GM19025 (cell line): ENCODE measurements at regions not wholly inside any gene's neighbourhood (a gene's known extent, or its start where the extent isn't known, plus 50 kb on each side); places are given as distances from the start of the nearest gene placed in this dataset.
"Not testable (repeated sequence)": the region's sequence is repeated elsewhere in the genome, so short reads cannot be mapped to it uniquely, and the experiment has no call there.

Source experiments
- ATAC-seq: cut with Tn5 transposase; IDR thresholded peaks from one replicate; pipeline ENCODE4 v1.9.1; 2021; ENCODE audit warnings: mild to moderate bottlenecking, low read depth, moderate library complexity; ENCODE audit not compliant: unreplicated experiment

DNA sequence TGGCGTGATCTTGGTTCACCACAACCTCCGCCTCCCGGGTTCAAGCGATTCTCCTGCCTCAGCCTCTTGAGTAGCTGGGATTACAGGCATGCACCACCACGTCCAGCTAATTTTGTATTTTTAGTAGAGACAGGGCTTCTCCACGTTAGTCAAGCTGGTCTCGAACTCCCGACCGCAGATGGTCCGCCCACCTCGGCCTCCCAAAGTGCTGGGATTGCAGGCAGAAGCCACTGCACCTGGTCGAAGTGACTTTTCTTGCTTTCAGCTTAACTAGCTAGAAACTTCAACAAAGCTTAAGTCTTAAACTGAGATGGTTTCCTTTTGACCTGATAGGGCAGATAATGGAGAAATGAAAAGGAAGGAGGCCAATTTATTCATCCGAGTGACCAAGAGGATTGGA is 130.5 kb downstream of the FAM161A start:
- ATAC-seq, result not testable (repeated sequence)

GRCh38 chr2:61722800-61723199 is 131.1 kb downstream of the FAM161A start:
- ATAC-seq, result no peak

DNA sequence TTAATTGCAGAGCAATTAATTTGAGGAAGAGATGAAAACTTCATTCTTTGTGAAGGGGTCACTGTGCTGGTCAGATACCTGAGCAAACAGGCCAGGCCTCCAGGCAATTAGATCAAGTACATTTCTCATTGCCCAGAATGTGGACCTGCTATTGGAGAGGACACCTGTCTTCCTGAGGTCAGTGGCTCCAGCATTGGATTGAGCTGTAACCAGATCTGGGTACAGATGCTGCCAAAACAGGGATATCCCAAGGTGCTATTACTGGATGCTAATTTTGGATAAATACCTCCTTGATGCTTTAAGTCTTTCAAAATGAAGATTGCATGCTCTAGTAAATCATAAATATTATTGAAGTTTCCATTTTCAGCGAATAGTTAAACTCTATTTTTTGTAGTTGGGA is 131.5 kb downstream of the FAM161A start:
- ATAC-seq, result no peak

- ATAC-seq, result no peak
Observed at GRCh38 chr2:61721382-61721781, 132.5 kb downstream of the FAM161A start.

DNA sequence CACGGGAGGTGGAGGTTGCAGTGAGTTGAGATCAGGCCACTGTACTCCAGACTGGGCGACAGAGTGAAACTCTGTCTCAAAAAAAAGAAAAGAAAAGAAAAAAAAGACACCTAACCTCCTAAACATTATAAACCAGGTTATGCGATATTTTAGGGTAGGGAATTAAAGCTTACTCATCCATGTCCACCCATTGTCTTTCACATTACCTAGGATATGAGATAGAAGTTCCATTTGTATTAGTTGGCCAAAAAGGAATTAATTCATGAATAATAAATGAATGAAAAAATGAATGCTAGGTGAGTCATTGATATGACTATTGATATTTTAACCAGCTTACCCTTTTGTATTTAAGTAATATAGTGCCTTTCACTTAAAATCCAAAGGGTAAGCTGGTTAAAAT is 132.9 kb downstream of the FAM161A start:
- no peak for ATAC-seq

- no peak for ATAC-seq
Observed at GRCh38 chr2:61718965-61719364, 134.9 kb downstream of the FAM161A start.

DNA sequence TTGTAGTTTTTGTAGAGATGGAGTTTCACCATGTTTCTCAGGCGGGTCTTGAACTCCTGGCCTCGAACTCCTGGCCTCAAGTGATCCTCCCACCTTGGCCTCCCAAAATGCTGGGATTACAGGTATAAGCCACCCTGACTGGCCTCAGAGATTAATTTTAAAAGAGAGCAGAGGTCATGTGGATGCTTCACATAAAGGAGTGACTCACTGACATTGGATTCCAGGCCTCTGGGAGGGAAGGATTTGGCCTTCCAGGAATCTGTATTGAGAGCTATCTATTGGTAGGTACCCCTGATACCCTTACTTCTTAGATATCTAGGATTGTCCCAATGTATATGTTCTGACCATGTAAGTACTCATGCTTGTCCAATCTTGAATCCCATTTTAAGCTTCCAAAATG is 138.4 kb downstream of the FAM161A start:
- ATAC-seq, result no peak

DNA sequence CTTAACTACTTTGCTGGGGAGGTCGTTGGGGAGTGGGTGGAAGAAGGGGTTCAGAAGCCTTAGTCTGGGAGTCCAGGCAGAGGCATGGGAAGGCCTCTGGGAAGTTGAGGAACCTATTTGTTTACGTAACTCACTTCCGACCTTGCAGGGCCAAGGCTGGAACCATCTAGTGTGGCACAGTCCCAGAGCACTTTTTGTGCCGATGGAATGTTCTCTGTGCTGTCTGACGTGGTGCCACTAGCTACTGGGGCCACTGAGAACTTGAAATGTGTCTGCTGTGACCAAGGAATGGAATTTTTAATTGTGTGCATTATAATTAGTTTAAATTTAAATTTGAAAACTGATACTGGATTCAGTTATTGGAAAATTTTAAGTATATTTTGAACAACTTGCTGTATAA is 139.7 kb downstream of the FAM161A start:
- no peak for ATAC-seq

GRCh38 chr2:61713457-61713856 is 140.4 kb downstream of the FAM161A start:
- ATAC-seq, result no peak

DNA sequence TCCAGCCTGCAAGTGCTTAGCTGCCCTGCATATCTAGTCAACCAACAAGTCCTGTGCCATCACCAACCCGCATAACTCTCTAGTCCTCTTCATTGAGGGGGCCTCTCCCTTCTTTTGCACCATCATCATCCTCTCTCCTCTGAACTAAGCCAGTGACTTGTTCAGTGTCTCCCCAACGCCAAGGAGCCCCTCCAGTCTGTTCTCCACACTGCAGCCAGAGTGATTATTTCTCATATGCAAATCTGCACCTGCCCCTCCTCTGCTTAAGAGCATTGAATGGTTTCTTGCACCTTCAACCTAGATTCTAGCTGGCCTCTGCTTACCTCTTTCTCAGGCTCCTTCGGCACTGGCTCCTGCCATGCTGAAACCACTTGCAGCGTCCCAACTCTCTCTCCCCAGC is 141.8 kb downstream of the FAM161A start:
- ATAC-seq, result no peak

DNA sequence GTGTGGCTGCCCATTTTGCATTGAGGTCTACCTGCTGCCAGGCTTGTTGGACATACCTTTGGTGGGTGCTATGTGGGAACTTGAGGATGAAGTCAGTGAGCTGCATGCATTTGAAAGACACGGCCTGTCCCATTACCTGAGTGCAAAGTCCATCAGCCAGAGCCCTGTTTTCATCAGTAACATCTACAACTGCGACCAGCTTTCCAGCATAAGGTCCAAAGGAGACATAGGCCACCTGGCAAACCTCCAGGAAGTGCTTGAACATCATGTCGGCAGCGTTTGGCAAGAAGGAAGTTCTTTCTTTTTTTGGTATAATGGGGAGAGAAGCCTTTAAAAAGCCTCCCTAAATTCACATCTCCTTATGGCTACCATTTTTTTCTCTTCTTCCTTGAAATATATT is 143.1 kb downstream of the FAM161A start:
- ATAC-seq, result no peak

- peak; percentile 99 for ATAC-seq
Observed at GRCh38 chr2:61707984-61708852, 145.6 kb downstream of the FAM161A start.

DNA sequence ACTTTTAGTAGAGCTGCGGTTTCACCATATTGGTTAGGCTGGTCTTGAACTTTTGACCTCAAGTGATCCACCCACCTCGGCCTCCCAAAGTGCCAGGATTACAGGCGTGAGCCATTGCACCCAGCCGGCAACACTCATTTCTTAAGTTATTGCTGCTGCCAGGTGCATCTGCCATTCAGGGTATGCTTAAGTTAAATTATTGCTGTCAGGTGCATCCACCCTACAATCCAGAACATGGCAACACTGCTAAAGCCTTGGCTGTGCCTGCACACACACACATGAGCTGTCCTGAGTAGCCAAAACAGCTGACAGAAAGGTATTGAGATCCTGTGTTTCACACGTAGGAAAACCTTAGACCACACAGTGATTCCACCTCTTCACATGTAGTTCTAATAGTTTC is 148.2 kb downstream of the FAM161A start:
- no peak for ATAC-seq

- ATAC-seq, result no peak
Observed at GRCh38 chr2:61704364-61704763, 149.5 kb downstream of the FAM161A start.

DNA sequence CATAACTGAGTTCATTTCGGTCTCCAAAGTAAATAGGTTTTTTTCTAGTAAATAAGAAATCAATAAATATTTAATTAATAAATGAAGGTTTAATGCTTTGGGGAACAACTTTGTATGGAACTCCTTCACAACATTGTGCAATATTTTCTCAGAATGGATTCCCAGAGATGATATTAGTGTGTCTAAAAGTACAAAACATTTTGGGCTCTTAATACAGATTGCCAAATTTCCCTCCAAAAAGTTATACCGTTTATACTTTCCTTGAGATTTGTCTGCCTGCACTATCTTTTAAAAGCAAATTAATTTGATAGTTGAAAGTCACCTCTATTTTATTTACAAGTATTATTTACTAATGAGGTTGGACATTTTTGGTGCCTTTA is 151.8 kb downstream of the FAM161A start:
- no peak for ATAC-seq

DNA sequence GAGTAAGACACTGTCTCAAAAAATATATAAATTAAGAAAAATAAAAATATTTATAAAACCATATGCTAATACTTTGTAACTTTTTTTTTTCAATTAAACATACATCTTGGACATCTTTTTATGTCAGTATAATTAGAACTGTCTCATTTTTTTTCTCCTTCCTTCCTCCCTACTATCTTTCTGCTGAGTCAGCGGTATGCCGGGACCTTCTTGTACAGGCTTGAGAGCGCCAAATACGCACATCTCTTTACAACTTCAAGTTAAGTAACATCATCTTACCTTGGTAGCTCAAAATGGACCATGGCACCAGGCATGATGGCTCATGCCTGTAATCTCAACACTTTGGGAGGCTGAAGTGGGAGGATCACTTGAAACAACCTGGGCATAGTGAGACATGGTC is 153.4 kb downstream of the FAM161A start:
- no peak for ATAC-seq

DNA sequence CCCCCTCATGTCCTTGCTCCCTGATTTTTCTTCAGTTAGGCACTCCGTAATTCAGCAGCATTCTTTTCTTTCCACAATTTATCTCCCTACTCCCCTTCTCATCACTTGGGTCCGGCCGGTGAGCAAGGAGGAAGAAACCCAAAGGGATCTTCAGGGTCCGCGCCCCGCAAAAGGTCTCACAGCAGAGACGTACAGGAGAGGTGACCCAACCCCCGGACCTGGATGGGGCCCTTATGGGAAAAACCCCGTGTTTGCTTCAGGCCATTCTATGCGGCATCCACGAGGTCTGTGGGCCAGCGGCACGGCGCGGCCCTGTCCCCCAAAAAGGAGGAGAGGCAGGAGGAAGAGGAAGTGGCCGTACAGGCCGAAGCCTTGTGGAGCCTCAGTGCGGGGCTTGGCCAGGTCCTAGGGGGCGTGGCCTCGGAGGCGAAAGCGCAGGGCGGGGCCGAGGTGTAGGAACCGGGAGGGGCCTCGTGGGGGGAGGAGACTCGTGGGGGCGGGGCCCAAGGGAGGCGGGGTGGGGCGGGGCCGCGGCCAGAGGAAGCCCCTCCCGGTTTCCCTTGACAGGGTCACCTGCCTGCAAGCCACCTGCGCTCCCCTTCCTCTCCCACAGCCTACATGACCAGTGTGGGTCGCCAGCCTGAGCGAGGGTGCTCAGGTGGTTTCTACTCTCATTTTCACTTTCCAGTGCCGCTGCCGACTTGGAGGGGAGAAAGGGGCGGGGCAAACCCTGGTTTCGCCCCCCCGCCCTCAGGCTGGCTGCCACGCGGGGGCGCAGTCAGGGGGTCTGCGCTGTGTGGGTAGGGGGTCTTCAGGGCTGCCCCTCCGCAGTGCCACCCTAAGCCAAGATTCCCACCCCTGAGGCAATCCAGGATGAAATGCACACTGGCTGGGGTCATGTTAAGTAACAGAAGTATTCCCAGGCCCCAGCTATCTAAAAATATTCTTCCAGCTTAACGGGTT is 156.4 kb upstream of the XPO1 start:
- ATAC-seq, result peak; percentile 94

GRCh38 chr2:61693744-61694143 is 155.6 kb upstream of the XPO1 start:
- ATAC-seq, result no peak

DNA sequence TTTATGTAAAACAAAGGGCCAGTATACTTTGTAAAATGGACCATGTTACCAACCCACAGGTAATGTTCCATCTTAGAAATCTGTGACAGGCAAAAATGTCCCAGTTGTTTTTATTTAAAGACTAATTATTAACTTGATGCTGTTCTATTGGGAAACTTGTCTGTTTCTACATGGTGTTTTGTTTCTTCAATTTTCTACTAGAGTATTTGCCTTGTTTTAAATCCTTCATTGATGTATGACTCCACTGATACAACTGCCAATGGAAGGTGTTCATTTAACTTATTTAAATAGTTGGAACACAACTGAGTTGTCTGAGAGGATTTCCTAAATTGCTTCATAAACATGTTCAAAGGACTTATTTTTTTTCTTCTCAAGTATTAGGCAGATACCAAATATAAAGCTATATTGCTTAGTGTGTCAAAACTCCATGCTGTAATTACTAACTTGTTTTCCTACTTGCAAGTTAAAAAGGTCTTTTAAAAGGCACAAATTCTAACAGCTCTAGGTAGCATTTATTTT is 152.0 kb upstream of the XPO1 start:
- no peak for ATAC-seq

- no peak for ATAC-seq
Observed at GRCh38 chr2:61689568-61689967, 151.4 kb upstream of the XPO1 start.
